ENCODE measurements at regions not wholly inside any gene's neighbourhood (a gene's known extent, or its start where the extent isn't known, plus 50 kb on each side); places are given as distances from the start of the nearest gene placed in this dataset.

DNA sequence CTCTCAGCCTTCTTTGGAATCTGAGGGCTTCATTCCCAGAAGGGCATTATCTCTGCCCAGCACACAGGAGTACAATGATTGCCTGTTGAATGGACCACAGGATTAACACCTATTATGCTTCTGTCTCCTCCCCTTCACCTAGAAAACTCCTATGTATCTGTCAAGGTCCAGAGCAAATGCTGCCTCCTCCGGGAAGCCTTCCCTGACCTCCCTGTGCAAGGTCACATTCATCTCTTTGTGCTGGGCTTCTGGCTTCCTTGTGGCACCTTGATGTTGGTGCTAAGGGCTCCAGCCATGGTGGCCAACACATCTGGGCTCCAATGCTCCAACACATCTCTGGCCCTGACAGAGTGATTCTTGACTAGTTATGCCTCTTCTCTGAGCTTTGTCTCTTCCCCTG lies 49.9 kb upstream of the ATP2B2 start:
- DNase-seq (ENCODE audit: low spot score), result no peak

GRCh38 chr3:10556312-10556711 lies 50.9 kb upstream of the ATP2B2 start:
- DNase-seq (ENCODE audit: low spot score), result no peak

GRCh38 chr3:10557250-10557649 lies 51.9 kb upstream of the ATP2B2 start:
- no peak for DNase-seq (ENCODE audit: low spot score)

- no peak for DNase-seq (ENCODE audit: low spot score)
These were observed 52.5 kb upstream of the ATP2B2 start for GRCh38 chr3:10557781-10558373.

- DNase-seq (ENCODE audit: low spot score), result no peak
These were observed 53.4 kb upstream of the ATP2B2 start for GRCh38 chr3:10558736-10559135.

GRCh38 chr3:10560060-10560861 lies 54.9 kb upstream of the ATP2B2 start:
- no peak for DNase-seq (ENCODE audit: low spot score)

GRCh38 chr3:10561162-10561945 lies 56.0 kb upstream of the ATP2B2 start:
- no peak for DNase-seq (ENCODE audit: low spot score)

GRCh38 chr3:10561946-10562560 lies 56.7 kb upstream of the ATP2B2 start:
- DNase-seq (ENCODE audit: low spot score), result no peak

- no peak for DNase-seq (ENCODE audit: low spot score)
These were observed 58.0 kb upstream of the ATP2B2 start for GRCh38 chr3:10563396-10563795.

GRCh38 chr3:10565814-10566213 lies 60.4 kb upstream of the ATP2B2 start:
- DNase-seq (ENCODE audit: low spot score), result no peak

DNA sequence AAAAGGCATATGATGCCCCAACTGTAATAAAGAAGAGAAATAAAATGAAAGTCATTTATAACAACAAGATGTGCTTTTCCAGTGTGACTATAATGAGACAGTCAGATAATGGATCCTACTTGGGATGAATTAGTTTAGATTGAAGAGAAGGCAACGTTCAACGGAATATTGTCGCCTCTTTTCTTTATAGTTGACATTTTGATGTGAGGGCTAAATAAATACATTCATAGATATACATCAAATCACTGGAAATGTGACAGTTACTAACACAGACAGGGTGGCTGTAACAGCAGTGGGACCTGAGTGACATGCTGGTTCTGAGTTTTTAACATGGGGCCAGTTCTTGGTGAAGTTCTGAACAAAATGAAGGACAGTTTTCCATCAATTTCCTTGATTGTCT lies 61.1 kb upstream of the ATP2B2 start:
- no peak for DNase-seq (ENCODE audit: low spot score)

- no peak for DNase-seq (ENCODE audit: low spot score)
These were observed 63.2 kb upstream of the ATP2B2 start for GRCh38 chr3:10568549-10568948.

GRCh38 chr3:10570196-10570946 lies 65.0 kb upstream of the ATP2B2 start:
- peak; percentile 50 for DNase-seq (ENCODE audit: low spot score)

GRCh38 chr3:10574101-10574620 lies 68.8 kb upstream of the ATP2B2 start:
- DNase-seq (ENCODE audit: low spot score), result no peak

GRCh38 chr3:10575601-10576160 lies 70.3 kb upstream of the ATP2B2 start:
- DNase-seq (ENCODE audit: low spot score), result no peak

DNA sequence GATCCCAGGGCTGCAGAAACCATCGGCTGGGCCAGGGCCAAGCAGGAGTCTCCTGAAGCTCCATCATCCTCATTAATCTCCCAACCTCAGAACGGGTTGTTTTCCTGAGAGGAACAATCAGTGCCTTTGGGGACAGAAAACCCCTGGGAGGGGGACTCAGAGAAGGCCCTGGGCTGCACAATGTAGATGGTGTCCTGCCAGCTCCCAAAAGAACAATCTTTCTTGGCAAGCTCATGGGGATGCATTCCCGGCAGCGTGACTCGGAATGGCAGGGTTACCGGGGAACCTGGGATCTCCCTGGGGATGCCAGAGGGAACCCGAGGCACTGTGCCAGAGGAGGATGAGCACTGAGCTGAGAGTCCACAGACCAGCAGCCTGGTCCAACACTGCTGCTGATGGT lies 72.1 kb upstream of the ATP2B2 start:
- no peak for DNase-seq (ENCODE audit: low spot score)

DNA sequence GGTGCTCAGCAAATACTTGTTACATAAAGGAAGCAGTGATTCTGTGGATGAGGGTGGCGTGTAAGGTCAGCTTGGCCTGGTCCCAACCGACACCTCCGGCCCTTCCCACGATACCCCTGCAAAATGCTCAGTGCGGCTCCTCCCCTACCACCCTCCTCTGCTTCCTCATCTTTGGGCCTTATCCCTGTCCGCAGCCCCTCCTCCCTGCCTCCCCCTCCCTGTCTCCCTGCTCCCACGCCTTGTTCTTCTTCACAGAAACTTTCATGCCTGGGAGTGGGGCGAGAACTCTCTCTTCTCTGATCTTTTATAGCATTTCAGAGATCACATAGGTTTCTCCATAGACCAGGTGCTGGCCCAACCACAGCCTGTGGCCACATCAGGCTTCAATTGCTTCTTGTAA lies 75.0 kb upstream of the ATP2B2 start:
- DNase-seq (ENCODE audit: low spot score), result no peak

DNA sequence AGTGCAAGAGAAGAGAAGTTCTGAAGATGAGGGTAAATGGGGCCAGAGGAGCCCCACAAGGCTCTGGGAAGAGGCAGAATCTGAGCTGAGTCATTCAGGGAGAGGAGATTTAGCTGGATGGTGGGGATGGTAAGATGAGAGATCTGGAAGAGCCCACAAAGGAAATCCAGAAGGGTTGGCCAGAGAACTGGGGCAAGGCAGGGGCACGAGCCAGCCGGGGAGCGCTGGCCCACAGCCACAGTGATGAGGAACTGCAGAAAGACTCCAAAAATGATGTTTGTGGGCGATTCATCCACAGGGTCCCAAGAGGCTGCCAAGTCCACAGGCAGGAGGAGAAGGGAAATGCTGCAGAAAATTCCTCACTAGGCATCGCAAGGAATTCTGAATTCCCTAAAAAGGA lies 75.9 kb upstream of the ATP2B2 start:
- no peak for DNase-seq (ENCODE audit: low spot score)

- DNase-seq (ENCODE audit: low spot score), result no peak
These were observed 76.3 kb upstream of the ATP2B2 start for GRCh38 chr3:10581716-10582115.

GRCh38 chr3:10582733-10583132 lies 77.3 kb upstream of the ATP2B2 start:
- no peak for DNase-seq (ENCODE audit: low spot score)
